HCT116 (cell line): ENCODE measurements at regions not wholly inside any gene's neighbourhood (a gene's known extent, or its start where the extent isn't known, plus 50 kb on each side); places are given as distances from the start of the nearest gene placed in this dataset.

Experiments
- ATAC-seq: fragments of 200-7000 bp; cut with Tn5 transposase; 2 replicates; pipeline ENCODE4 v1.9.1; 2020; ENCODE audit warnings: mild to moderate bottlenecking, moderate library complexity
- BruUV-seq: library from RNA; stranded (reverse); fragments of 400-500 nt; replicated peaks from 2 replicates; lab custom pipeline; 2021; lab: Mats Ljungman, UMichigan
- CTCF ChIA-PET: fragments of 300-600 bp; sonication (Branson Sonifier 250); formaldehyde crosslinking; loops from one replicate; lab custom pipeline; 2021; ENCODE audit warnings: antibody characterized with exemption; lab: Charles Lee
- POLR2A ChIA-PET: fragments of 300-600, 350-600 bp; sonication (Branson Sonifier 250); formaldehyde crosslinking; loops from one replicate; lab custom pipeline; 2021; ENCODE audit warnings: antibody characterized with exemption; lab: Charles Lee
- RAD21 ChIA-PET, 2 experiments: fragments of 300-600 bp; sonication (Branson Sonifier 250); formaldehyde crosslinking; loops; one replicate each; lab custom pipeline; 2023; ENCODE audit warnings: low total read pairs in 2 of 2; ENCODE audit not compliant: uncharacterized antibody in 2 of 2, unreplicated experiment in 2 of 2, low non-redundant PET in 1 of 2; lab: Charles Lee
- DNase-seq: peaks from one replicate; pipeline ENCODE4 v3.0.0-alpha.2; 2010; ENCODE audit warnings: low read depth, low spot score
- H2AFZ ChIP-seq: fragments of 200-600 bp; shearing (Covaris generic), sonication (generic); 2 replicates; pipeline ENCODE4 v1.6.1; 2017; ENCODE audit warnings: low read depth, mixed run types, mixed read lengths, antibody characterized with exemption, low read length; ENCODE audit not compliant: poor library complexity, severe bottlenecking
- H3K27ac ChIP-seq: 2 replicates; pipeline ENCODE4 v1.5.1; 2012; ENCODE audit warnings: low read depth, low read length
- H3K27me3 ChIP-seq: fragments of 200-600 bp; sonication (generic); 2 replicates; pipeline ENCODE4 v1.6.1; 2016; ENCODE audit warnings: mixed run types, low read length, mixed read lengths; ENCODE audit not compliant: insufficient read depth
- H3K36me3 ChIP-seq, 2 experiments: fragments of 200-500 bp in 1 of 2; fragments of 200-600 bp in 1 of 2; sonication (Bioruptor generic) in 1 of 2; sonication (generic) in 1 of 2; 2 replicates each; pipeline versions ENCODE4 v1.5.1 to v1.6.1; 2014 to 2016; ENCODE audit warnings: low read length in 2 of 2, inconsistent platforms in 1 of 2, mixed read lengths in 1 of 2, mixed run types in 1 of 2; ENCODE audit not compliant: insufficient read depth in 2 of 2, control insufficient read depth in 1 of 2
- H3K4me1 ChIP-seq, 2 experiments: fragments of 200-600 bp in 1 of 2; sonication (generic) in 1 of 2; 2 replicates each; pipeline versions ENCODE4 v1.5.1 to v1.6.1; 2012 to 2017; ENCODE audit warnings: low read length in 2 of 2, inconsistent platforms in 1 of 2, mild to moderate bottlenecking in 1 of 2, mixed read lengths in 1 of 2, mixed run types in 1 of 2, moderate library complexity in 1 of 2; ENCODE audit not compliant: insufficient read depth in 2 of 2, control insufficient read depth in 1 of 2
- H3K4me2 ChIP-seq: fragments of 200-600 bp; sonication (generic); 2 replicates; pipeline ENCODE4 v1.6.1; 2017; ENCODE audit warnings: mixed run types, low read length, mixed read lengths
- H3K4me3 ChIP-seq, 2 experiments: fragments of 200-600 bp in 1 of 2; sonication (generic) in 1 of 2; replicated peaks in 1 of 2; 2 replicates each; pipeline ENCODE4 v1.5.1; 2011 to 2016; ENCODE audit warnings: low read length in 2 of 2, control low read depth in 1 of 2, low read depth in 1 of 2, mild to moderate bottlenecking in 1 of 2, mixed read lengths in 1 of 2, mixed run types in 1 of 2
- H3K79me2 ChIP-seq: fragments of 200-600 bp; sonication (generic); 2 replicates; pipeline ENCODE4 v1.6.1; 2017; ENCODE audit warnings: mild to moderate bottlenecking, mixed run types, low read length, moderate library complexity, mixed read lengths; ENCODE audit not compliant: insufficient read depth
- H3K9ac ChIP-seq: fragments of 200-600 bp; sonication (generic); 2 replicates; pipeline ENCODE4 v1.6.1; 2016; ENCODE audit warnings: low read length, mixed read lengths
- H3K9me2 ChIP-seq: fragments of 200-600 bp; sonication (generic), shearing (Covaris generic); 2 replicates; pipeline ENCODE4 v1.6.1; 2017; ENCODE audit warnings: mixed run types, mild to moderate bottlenecking, moderate library complexity; ENCODE audit not compliant: insufficient read depth
- H3K9me3 ChIP-seq, 2 experiments: fragments of 200-500 bp in 1 of 2; fragments of 200-600 bp in 1 of 2; sonication (Bioruptor generic) in 1 of 2; sonication (generic) in 1 of 2; 2 replicates each; pipeline ENCODE4 v1.6.1; 2014 to 2017; ENCODE audit warnings: low read length in 2 of 2, mixed read lengths in 2 of 2, inconsistent platforms in 1 of 2, low read depth in 1 of 2, mild to moderate bottlenecking in 1 of 2, mixed run types in 1 of 2, moderate library complexity in 1 of 2; ENCODE audit not compliant: control insufficient read depth in 1 of 2, insufficient read depth in 1 of 2
- H4K20me1 ChIP-seq: fragments of 200-600 bp; sonication (generic), shearing (Covaris generic); 2 replicates; pipeline ENCODE4 v1.6.1; 2017; ENCODE audit warnings: mixed run types, mild to moderate bottlenecking, moderate library complexity; ENCODE audit not compliant: insufficient read depth
- CEBPB ChIP-seq: IDR thresholded peaks from 2 replicates; pipeline ENCODE4 v1.6.1; 2012; ENCODE audit warnings: low read depth
- EGR1 ChIP-seq: IDR thresholded peaks from 2 replicates; pipeline ENCODE4 v1.6.1; 2012; ENCODE audit warnings: low read depth
- EZH2 ChIP-seq: fragments of 200-600 bp; sonication (generic); IDR thresholded peaks from 2 replicates; pipeline ENCODE4 v1.6.1; 2017; ENCODE audit warnings: antibody characterized with exemption, mixed run types
- EZH2phosphoT487 ChIP-seq: fragments of 200-600 bp; IDR thresholded peaks from 2 replicates; pipeline ENCODE4 v1.6.1; 2018; ENCODE audit warnings: antibody characterized with exemption, borderline replicate concordance
- FOSL1 ChIP-seq: IDR thresholded peaks from 2 replicates; pipeline ENCODE4 v1.6.1; 2012; ENCODE audit warnings: low read depth
- SRF ChIP-seq: IDR thresholded peaks from 2 replicates; pipeline ENCODE4 v1.6.1; 2012; ENCODE audit warnings: low read depth
- YY1 ChIP-seq: IDR thresholded peaks from 2 replicates; pipeline ENCODE4 v1.6.1; 2011; ENCODE audit warnings: low read length, low read depth, moderate library complexity, mild to moderate bottlenecking; ENCODE audit not compliant: insufficient replicate concordance; ENCODE audit errors: extremely low read depth
- intact Hi-C: fragments of 100-400 bp; cut with micrococcal nuclease; formaldehyde crosslinking; loops from 2 replicates; pipeline ENCODE4 v1.10.0; 2022
- TF ChIP-seq, protein P1 (sequence below): IDR thresholded peaks from 2 replicates; pipeline ENCODE4 v1.6.1; 2011; ENCODE audit warnings: mild to moderate bottlenecking, low read length, moderate library complexity; ENCODE audit not compliant: insufficient replicate concordance; ENCODE audit errors: extremely low read depth
- TF ChIP-seq, protein P2 (sequence below): IDR thresholded peaks from 2 replicates; pipeline ENCODE4 v1.6.1; 2012

DNA sequence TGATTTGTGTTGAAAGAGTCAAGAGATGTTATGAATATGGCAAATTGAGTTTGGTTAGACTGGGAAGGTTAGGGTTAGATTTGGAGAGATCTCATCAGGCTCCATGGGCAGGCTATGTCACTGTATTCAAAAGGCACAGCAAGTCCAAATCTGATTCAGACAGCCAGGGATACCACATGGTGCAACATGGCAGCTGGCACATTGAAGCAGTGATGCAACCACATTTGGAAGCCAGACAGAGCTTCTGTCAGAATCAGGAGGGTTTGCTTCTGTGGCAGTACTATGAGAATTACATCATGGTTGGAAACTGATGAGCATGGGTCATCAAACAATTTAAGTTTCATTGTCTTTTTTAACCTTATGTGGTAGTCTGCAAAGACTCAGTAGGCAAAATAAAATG is 772.2 kb downstream of the SUCLG1 start (continued):
- TF ChIP-seq, protein P1, sequence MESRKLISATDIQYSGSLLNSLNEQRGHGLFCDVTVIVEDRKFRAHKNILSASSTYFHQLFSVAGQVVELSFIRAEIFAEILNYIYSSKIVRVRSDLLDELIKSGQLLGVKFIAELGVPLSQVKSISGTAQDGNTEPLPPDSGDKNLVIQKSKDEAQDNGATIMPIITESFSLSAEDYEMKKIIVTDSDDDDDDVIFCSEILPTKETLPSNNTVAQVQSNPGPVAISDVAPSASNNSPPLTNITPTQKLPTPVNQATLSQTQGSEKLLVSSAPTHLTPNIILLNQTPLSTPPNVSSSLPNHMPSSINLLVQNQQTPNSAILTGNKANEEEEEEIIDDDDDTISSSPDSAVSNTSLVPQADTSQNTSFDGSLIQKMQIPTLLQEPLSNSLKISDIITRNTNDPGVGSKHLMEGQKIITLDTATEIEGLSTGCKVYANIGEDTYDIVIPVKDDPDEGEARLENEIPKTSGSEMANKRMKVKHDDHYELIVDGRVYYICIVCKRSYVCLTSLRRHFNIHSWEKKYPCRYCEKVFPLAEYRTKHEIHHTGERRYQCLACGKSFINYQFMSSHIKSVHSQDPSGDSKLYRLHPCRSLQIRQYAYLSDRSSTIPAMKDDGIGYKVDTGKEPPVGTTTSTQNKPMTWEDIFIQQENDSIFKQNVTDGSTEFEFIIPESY, result no peak
- TF ChIP-seq CEBPB, result no peak

DNA sequence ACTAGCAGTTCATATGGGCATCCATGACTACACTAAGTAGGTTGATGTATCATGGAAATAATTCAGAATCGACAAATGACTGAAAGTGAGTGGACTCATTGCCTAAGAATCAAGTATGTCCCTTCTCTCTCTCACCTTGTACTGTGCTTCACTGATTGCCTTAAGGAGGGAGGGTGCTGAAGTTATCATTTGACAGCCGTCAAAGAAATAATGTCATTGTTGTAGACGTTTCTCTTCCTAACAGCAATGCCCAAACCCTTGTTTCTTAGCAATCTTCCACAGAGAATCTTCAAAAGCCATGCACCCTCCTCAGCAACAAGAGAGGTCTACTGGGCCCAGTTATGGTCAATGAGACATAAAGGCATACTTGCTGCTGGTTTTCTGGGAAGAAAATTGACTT is 785.0 kb downstream of the SUCLG1 start:
- Histone ChIP-seq H3K4me3 (no peak overlapping the region), H3K9me2 (no peaks in the 10 kb centered on the region), H3K9ac (no peak overlapping the region), H3K27ac (no peak overlapping the region), H3K79me2 (no peaks in the 10 kb centered on the region), H3K4me2 (no peak overlapping the region), H3K9me3 (no peaks in the 10 kb centered on the region), H3K36me3 (no peaks in the 10 kb centered on the region), H3K27me3 (no peaks in the 10 kb centered on the region), H2AFZ (no peak overlapping the region), H3K4me1 (no peaks in the 10 kb centered on the region), H4K20me1 (no peaks in the 10 kb centered on the region)
- no peak for ATAC-seq
- ChIA-PET POLR2A (no interaction called here), RAD21 (no interaction called here), CTCF (no interaction called here)
- intact Hi-C loops, result no loop called here
- TF ChIP-seq CEBPB (no peak), YY1 (no peak), EZH2 (no peak), SRF (no peak), FOSL1 (no peak), EZH2phosphoT487 (no peak), EGR1 (no peak)
- TF ChIP-seq, protein P2, sequence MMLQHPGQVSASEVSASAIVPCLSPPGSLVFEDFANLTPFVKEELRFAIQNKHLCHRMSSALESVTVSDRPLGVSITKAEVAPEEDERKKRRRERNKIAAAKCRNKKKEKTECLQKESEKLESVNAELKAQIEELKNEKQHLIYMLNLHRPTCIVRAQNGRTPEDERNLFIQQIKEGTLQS, result no peak
- no TSS peak for BruUV-seq
- DNase-seq, result no peak
